Nephron progenitor cell (in vitro differentiated cells): ENCODE measurements at regions not wholly inside any gene's neighbourhood (a gene's known extent, or its start where the extent isn't known, plus 50 kb on each side); places are given as distances from the start of the nearest gene placed in this dataset.
A peak's percentile ranks its signal among the peaks of the same experiment; 100 is the strongest.

Experiments
- DNase-seq: peaks from one replicate; pipeline ENCODE4 v3.0.0; 2021
- H3K27ac Mint-ChIP-seq: 2 replicates; pipeline ENCODE4 v1.8.0; 2021; ENCODE audit warnings: mild to moderate bottlenecking, moderate library complexity, mixed read lengths
- H3K27me3 Mint-ChIP-seq: 2 replicates; pipeline ENCODE4 v1.8.0; 2021; ENCODE audit warnings: mild to moderate bottlenecking, low read depth, mixed read lengths; ENCODE audit not compliant: poor library complexity
- H3K36me3 Mint-ChIP-seq: 2 replicates; pipeline ENCODE4 v1.8.0; 2021; ENCODE audit warnings: low read depth, mixed read lengths
- H3K4me1 Mint-ChIP-seq: 2 replicates; pipeline ENCODE4 v1.8.0; 2021; ENCODE audit warnings: mixed read lengths
- H3K4me3 Mint-ChIP-seq: 2 replicates; pipeline ENCODE4 v1.8.0; 2021; ENCODE audit warnings: mild to moderate bottlenecking, moderate library complexity, mixed read lengths
- H3K9me3 Mint-ChIP-seq: 2 replicates; pipeline ENCODE4 v1.8.0; 2021; ENCODE audit warnings: mild to moderate bottlenecking, moderate library complexity, mixed read lengths
- TF ChIP-seq, protein P1 (sequence below): fragments of 200-600 bp; sonication (generic); IDR thresholded peaks from 2 replicates; pipeline ENCODE4 v1.5.0; 2021; ENCODE audit warnings: antibody characterized with exemption

DNA sequence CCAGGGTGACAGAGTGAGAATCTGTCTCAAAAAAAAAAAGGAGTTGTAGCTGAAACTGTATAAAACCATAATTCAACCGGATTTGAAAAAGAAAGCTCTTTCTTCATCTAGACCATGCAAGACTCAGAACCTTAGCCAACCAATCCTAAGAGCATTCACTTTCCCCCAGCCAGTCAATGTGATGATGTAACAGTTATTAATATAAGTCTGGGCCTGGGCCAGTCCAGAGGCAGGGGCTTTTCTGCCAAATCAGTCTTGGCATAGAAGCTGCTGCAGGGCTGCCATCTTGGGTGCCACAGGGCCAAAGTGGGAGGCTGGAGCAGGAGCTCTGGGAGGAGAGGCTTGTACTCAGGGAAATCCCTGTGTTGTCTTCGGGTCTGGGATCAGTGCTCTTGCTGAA lies 288.4 kb downstream of the CLIC5 start:
- TF ChIP-seq, protein P1, sequence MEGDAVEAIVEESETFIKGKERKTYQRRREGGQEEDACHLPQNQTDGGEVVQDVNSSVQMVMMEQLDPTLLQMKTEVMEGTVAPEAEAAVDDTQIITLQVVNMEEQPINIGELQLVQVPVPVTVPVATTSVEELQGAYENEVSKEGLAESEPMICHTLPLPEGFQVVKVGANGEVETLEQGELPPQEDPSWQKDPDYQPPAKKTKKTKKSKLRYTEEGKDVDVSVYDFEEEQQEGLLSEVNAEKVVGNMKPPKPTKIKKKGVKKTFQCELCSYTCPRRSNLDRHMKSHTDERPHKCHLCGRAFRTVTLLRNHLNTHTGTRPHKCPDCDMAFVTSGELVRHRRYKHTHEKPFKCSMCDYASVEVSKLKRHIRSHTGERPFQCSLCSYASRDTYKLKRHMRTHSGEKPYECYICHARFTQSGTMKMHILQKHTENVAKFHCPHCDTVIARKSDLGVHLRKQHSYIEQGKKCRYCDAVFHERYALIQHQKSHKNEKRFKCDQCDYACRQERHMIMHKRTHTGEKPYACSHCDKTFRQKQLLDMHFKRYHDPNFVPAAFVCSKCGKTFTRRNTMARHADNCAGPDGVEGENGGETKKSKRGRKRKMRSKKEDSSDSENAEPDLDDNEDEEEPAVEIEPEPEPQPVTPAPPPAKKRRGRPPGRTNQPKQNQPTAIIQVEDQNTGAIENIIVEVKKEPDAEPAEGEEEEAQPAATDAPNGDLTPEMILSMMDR: no peak
- peaks cover 21% of the 10 kb centered on the region for H3K27me3 Mint-ChIP-seq
- no peaks in the 10 kb centered on the region for H3K36me3 Mint-ChIP-seq
- no peak for DNase-seq
- H3K9me3 Mint-ChIP-seq: peaks cover 6% of the 10 kb centered on the region
- H3K4me1 Mint-ChIP-seq: peaks cover 7% of the 10 kb centered on the region
- no peak overlapping the region for H3K27ac Mint-ChIP-seq
- H3K4me3 Mint-ChIP-seq: no peak overlapping the region

DNA sequence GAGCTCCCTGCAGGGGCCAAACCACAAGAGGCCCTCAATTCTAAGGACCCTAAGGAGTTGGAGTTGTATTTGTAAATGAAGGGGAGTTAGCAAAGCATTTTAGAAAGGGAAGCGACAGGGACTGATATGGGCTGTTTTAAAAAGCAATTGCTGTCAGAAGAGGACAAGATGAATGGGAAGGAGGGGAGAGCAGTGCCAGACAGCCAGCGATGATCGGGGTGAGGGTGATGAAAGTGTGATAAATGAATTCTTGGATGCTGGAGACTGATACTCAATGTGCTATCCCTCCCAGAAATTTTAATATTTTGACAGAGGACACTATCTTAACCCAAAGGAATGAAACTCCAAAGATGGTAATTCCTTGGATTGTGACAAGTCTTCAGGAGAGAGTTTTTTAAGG lies 289.2 kb downstream of the CLIC5 start:
- Mint-ChIP-seq H3K27ac (peak overlapping the region; percentile 18), H3K4me3 (no peak overlapping the region), H3K36me3 (no peaks in the 10 kb centered on the region), H3K9me3 (peaks cover 6% of the 10 kb centered on the region), H3K27me3 (peaks cover 18% of the 10 kb centered on the region), H3K4me1 (peaks cover 7% of the 10 kb centered on the region)
- DNase-seq: no peak
- TF ChIP-seq, protein P1: no peak

- Mint-ChIP-seq H3K9me3 (peaks cover 6% of the 10 kb centered on the region), H3K4me3 (no peak overlapping the region), H3K4me1 (peaks cover 7% of the 10 kb centered on the region), H3K27ac (no peak overlapping the region), H3K27me3 (peaks cover 16% of the 10 kb centered on the region), H3K36me3 (no peaks in the 10 kb centered on the region)
- DNase-seq: no peak
- TF ChIP-seq, protein P1: no peak
Observed at GRCh38 chr6:45724511-45724910, 291.1 kb downstream of the CLIC5 start.

GRCh38 chr6:45724027-45724426 lies 291.6 kb downstream of the CLIC5 start:
- H3K27me3 Mint-ChIP-seq: peaks cover 16% of the 10 kb centered on the region
- peaks cover 6% of the 10 kb centered on the region for H3K9me3 Mint-ChIP-seq
- no peak for DNase-seq
- H3K4me1 Mint-ChIP-seq: peaks cover 7% of the 10 kb centered on the region
- H3K36me3 Mint-ChIP-seq: no peaks in the 10 kb centered on the region
- no peak overlapping the region for H3K27ac Mint-ChIP-seq
- H3K4me3 Mint-ChIP-seq: no peak overlapping the region
- TF ChIP-seq, protein P1: no peak

GRCh38 chr6:45722876-45723275 lies 292.8 kb downstream of the CLIC5 start:
- H3K4me1 Mint-ChIP-seq: peaks cover 16% of the 10 kb centered on the region
- no peak for DNase-seq
- H3K27ac Mint-ChIP-seq: no peak overlapping the region
- TF ChIP-seq, protein P1: no peak
- no peak overlapping the region for H3K4me3 Mint-ChIP-seq
- peaks cover 6% of the 10 kb centered on the region for H3K9me3 Mint-ChIP-seq
- peaks cover 11% of the 10 kb centered on the region for H3K27me3 Mint-ChIP-seq
- H3K36me3 Mint-ChIP-seq: no peaks in the 10 kb centered on the region

GRCh38 chr6:45721665-45722064 lies 294.0 kb downstream of the CLIC5 start:
- H3K27me3 Mint-ChIP-seq: peaks cover 9% of the 10 kb centered on the region
- H3K4me3 Mint-ChIP-seq: no peak overlapping the region
- peaks cover 6% of the 10 kb centered on the region for H3K9me3 Mint-ChIP-seq
- no peaks in the 10 kb centered on the region for H3K36me3 Mint-ChIP-seq
- TF ChIP-seq, protein P1: no peak
- no peak overlapping the region for H3K27ac Mint-ChIP-seq
- H3K4me1 Mint-ChIP-seq: peaks cover 29% of the 10 kb centered on the region
- DNase-seq: no peak
